ENCODE measurements at regions not wholly inside any gene's neighbourhood (a gene's known extent, or its start where the extent isn't known, plus 50 kb on each side); places are given as distances from the start of the nearest gene placed in this dataset.

DNA sequence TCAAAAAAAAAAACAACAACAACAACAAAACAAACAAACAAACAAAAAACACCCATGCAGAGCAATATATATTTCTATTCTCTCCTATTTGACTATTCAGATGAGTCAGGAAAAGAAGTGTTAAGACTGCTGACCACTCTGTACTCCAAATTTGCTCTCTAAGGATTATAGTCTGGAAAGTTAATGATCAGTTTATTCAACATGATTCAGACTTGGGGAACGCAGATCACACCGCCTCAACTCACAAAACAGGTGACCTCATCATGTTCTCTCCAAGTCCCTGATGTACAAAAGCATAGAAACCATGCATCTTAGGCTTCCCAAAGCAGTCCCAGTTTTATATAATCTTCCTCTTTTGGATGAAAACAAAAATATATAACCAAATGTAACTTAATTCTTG, 51.9 kb upstream of the PRRC2C start:
- TF ChIP-seq, protein P1, sequence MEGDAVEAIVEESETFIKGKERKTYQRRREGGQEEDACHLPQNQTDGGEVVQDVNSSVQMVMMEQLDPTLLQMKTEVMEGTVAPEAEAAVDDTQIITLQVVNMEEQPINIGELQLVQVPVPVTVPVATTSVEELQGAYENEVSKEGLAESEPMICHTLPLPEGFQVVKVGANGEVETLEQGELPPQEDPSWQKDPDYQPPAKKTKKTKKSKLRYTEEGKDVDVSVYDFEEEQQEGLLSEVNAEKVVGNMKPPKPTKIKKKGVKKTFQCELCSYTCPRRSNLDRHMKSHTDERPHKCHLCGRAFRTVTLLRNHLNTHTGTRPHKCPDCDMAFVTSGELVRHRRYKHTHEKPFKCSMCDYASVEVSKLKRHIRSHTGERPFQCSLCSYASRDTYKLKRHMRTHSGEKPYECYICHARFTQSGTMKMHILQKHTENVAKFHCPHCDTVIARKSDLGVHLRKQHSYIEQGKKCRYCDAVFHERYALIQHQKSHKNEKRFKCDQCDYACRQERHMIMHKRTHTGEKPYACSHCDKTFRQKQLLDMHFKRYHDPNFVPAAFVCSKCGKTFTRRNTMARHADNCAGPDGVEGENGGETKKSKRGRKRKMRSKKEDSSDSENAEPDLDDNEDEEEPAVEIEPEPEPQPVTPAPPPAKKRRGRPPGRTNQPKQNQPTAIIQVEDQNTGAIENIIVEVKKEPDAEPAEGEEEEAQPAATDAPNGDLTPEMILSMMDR (IDR thresholded peaks at IDR 0.05; ENCODE audit: low read depth, low read length), result no peak
- TF ChIP-seq, protein P2, sequence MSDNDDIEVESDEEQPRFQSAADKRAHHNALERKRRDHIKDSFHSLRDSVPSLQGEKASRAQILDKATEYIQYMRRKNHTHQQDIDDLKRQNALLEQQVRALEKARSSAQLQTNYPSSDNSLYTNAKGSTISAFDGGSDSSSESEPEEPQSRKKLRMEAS (IDR thresholded peaks at IDR 0.05; ENCODE audit: low read depth, low read length), result no peak
- TF ChIP-seq POLR2A (IDR thresholded peaks at IDR 0.05; ENCODE audit: extremely low read depth, insufficient read length), result no peak
